ENCODE measurements at regions not wholly inside any gene's neighbourhood (a gene's known extent, or its start where the extent isn't known, plus 50 kb on each side); places are given as distances from the start of the nearest gene placed in this dataset.

GRCh38 chr6:129911732-129912131 is 50.6 kb upstream of the TMEM244 start (continued):
- TF ChIP-seq ZNF425 (CRISPR knock-in tag; conservative IDR thresholded peaks at IDR 0.05) = no peak
- TF ChIP-seq FOXJ3 (CRISPR knock-in tag; IDR thresholded peaks at IDR 0.05; ENCODE audit: borderline replicate concordance) = no peak
- no peak for TF ChIP-seq ZNF532 (CRISPR knock-in tag; IDR thresholded peaks at IDR 0.05; ENCODE audit: borderline replicate concordance)
- no peak for TF ChIP-seq USF1 (CRISPR knock-in tag; IDR thresholded peaks at IDR 0.05)
- no peak for TF ChIP-seq AR (CRISPR knock-in tag; IDR thresholded peaks at IDR 0.05)
- no peak for TF ChIP-seq OVOL2 (CRISPR knock-in tag; IDR thresholded peaks at IDR 0.05; ENCODE audit: borderline replicate concordance)
- no peak for TF ChIP-seq TP53 (CRISPR knock-in tag; IDR thresholded peaks at IDR 0.05)
- TF ChIP-seq ZBTB21 (CRISPR knock-in tag; IDR thresholded peaks at IDR 0.05; ENCODE audit: borderline replicate concordance) = no peak
- TF ChIP-seq ZBTB43 (CRISPR knock-in tag; IDR thresholded peaks at IDR 0.05) = no peak

Data from WTC11 (cell line).